ENCODE measurements at regions not wholly inside any gene's neighbourhood (a gene's known extent, or its start where the extent isn't known, plus 50 kb on each side); places are given as distances from the start of the nearest gene placed in this dataset.
"Not testable (repeated sequence)": the region's sequence is repeated elsewhere in the genome, so short reads cannot be mapped to it uniquely, and the experiment has no call there.

DNA sequence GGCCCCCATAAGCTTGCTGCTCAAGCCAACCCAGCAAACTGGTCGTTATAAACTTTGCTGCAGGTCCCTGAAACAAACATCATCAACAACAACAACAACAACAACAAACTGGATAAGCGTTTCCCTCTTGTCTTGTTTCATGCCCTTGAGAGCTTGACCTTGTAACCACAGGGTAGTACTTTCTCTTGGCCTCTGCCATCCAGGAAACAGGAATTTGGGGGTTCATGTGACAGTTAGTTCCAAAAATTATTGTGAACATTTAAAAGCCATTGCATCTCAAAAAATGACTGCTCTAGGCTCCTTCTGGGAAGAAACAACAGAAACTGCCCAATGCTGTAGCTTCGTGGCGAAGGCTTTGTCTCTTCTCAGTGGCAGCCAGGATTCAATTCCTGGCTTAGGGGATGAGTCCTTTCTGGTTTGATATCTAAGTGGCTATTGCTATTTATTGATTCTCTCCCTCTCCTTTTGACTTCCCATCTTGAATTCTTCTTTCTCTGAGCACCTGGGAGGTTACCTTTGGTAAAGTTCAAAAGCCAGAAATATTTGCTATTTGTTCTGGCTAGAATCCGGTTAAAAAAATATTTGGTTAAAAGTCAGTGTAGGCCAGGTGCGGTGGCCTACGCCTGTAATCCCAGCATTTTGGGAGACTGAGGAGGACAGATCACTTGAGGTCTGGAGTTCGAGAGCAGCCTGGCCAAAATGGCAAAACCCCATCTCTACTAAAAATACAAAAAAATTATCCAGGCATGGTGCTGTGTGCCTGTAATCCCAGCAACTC is 52.0 kb upstream of the CPM start:
- WGBS (ENCODE audit: insufficient coverage, insufficient replicate concordance, low lambda C conversion rate, missing lambda C conversion rate), result 35% methylated on average over 8 of the region's 8 CpGs
- BruUV-seq (replicated peaks), result no TSS peak
- H3K4me1 ChIP-seq (ENCODE audit: control insufficient read depth, insufficient read depth, low read length), result no peaks in the 10 kb centered on the region
- SMC1A ChIA-PET (ENCODE audit: uncharacterized antibody, unreplicated experiment), result no interaction called here
- RAD21 ChIA-PET (ENCODE audit: unreplicated experiment), result no interaction called here
- TF ChIP-seq IKZF1 (conservative IDR thresholded peaks at IDR 0.05) (no peak), GABPA (IDR thresholded peaks at IDR 0.05; ENCODE audit: low read depth) (no peak), PAX8 (IDR thresholded peaks at IDR 0.05) (no peak), YBX1 (IDR thresholded peaks at IDR 0.05) (no peak), EGR1 (IDR thresholded peaks at IDR 0.05; ENCODE audit: borderline replicate concordance in 1 of 2, low read depth in 2 of 2, low read length in 2 of 2) (no peak), TARDBP (IDR thresholded peaks at IDR 0.05; ENCODE audit: borderline replicate concordance) (no peak), BACH1 (IDR thresholded peaks at IDR 0.05; ENCODE audit: borderline replicate concordance) (no peak), MTA3 (IDR thresholded peaks at IDR 0.05; ENCODE audit: borderline replicate concordance, low read length) (no peak), SMC3 (IDR thresholded peaks at IDR 0.05; ENCODE audit: borderline replicate concordance, low read length) (no peak), KDM1A (IDR thresholded peaks at IDR 0.05; ENCODE audit: borderline replicate concordance) (no peak), SREBF2 (IDR thresholded peaks at IDR 0.05; ENCODE audit: low read length) (no peak), EZH2 (IDR thresholded peaks at IDR 0.05; ENCODE audit: borderline replicate concordance, control insufficient read depth, low read depth, low read length) (no peak), BMI1 (IDR thresholded peaks at IDR 0.05; ENCODE audit: borderline replicate concordance) (no peak), KAT2A (conservative IDR thresholded peaks at IDR 0.05; ENCODE audit: control insufficient read depth, low read depth, low read length) (no peak)
- TF ChIP-seq, protein P1, sequence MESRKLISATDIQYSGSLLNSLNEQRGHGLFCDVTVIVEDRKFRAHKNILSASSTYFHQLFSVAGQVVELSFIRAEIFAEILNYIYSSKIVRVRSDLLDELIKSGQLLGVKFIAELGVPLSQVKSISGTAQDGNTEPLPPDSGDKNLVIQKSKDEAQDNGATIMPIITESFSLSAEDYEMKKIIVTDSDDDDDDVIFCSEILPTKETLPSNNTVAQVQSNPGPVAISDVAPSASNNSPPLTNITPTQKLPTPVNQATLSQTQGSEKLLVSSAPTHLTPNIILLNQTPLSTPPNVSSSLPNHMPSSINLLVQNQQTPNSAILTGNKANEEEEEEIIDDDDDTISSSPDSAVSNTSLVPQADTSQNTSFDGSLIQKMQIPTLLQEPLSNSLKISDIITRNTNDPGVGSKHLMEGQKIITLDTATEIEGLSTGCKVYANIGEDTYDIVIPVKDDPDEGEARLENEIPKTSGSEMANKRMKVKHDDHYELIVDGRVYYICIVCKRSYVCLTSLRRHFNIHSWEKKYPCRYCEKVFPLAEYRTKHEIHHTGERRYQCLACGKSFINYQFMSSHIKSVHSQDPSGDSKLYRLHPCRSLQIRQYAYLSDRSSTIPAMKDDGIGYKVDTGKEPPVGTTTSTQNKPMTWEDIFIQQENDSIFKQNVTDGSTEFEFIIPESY (IDR thresholded peaks at IDR 0.05), result no peak
- no peak overlapping the region for H2AFZ ChIP-seq (ENCODE audit: control insufficient read depth, low read depth, low read length)
- intact Hi-C loops (cut with micrococcal nuclease; ENCODE audit: unreplicated experiment) (no loop called here), in situ Hi-C loops (cut with MboI) (no loop called here)
- DNase-seq (ENCODE audit: low read depth, low spot score) (no peak), ATAC-seq (no peak), FAIRE-seq (no peak)
- no peaks in the 10 kb centered on the region for H3K36me3 ChIP-seq (ENCODE audit: control insufficient read depth in 2 of 2, insufficient read depth in 2 of 2, low read length in 1 of 2)
- no peaks in the 10 kb centered on the region for H3K27me3 ChIP-seq (replicated peaks in 1 of 2; ENCODE audit: control insufficient read depth in 2 of 2, insufficient read depth in 2 of 2, low read length in 1 of 2)
- H3K9ac ChIP-seq (ENCODE audit: control insufficient read depth, insufficient read depth, low read length), result no peak overlapping the region
- POLR2A ChIA-PET, result no interaction called here
- H3K4me2 ChIP-seq (ENCODE audit: control insufficient read depth, insufficient read depth), result no peak overlapping the region
- no peaks in the 10 kb centered on the region for H4K20me1 ChIP-seq (ENCODE audit: control insufficient read depth, insufficient read depth)
- H3K4me3 ChIP-seq, result no peak overlapping the region
- peaks cover 2% of the 10 kb centered on the region; the same call in 2 of the 3 replicates for H3K9me3 ChIP-seq (replicated peaks; ENCODE audit: control insufficient read depth, insufficient read depth, low read length)
- H3K27ac ChIP-seq (ENCODE audit: control insufficient read depth, insufficient read depth), result no peak overlapping the region
- CTCF ChIA-PET, result no interaction called here
- H3K79me2 ChIP-seq (ENCODE audit: control insufficient read depth, insufficient read depth, low read length), result no peaks in the 10 kb centered on the region

DNA sequence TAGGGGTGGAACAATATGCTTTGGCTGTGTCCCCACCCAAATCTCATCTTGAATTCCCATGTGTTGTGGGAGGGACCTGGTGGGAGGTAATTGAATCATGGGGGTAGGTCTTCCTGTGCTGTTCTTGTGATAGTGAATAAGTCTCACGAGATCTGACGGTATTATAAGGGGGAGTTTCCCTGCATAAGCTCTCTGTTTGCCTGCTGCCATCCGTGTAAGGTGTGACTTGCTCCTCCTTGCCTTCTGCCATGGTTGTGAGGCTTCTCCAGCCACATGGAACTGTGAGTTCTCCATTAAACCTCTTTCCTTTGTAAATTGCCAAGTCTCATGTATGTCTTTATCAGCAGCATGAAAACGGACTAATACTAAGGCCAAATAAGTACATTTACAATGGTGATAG is 64.6 kb upstream of the CPM start:
- H3K9me3 ChIP-seq (replicated peaks; ENCODE audit: control insufficient read depth, insufficient read depth, low read length); H3K4me2 ChIP-seq (ENCODE audit: control insufficient read depth, insufficient read depth); H3K27me3 ChIP-seq (replicated peaks in 1 of 2; ENCODE audit: control insufficient read depth in 2 of 2, insufficient read depth in 2 of 2, low read length in 1 of 2); H3K4me1 ChIP-seq (ENCODE audit: control insufficient read depth, insufficient read depth, low read length); H4K20me1 ChIP-seq (ENCODE audit: control insufficient read depth, insufficient read depth); H3K4me3 ChIP-seq; FAIRE-seq; intact Hi-C loops (cut with micrococcal nuclease; ENCODE audit: unreplicated experiment); POLR2A ChIA-PET; H3K36me3 ChIP-seq (ENCODE audit: control insufficient read depth in 2 of 2, insufficient read depth in 2 of 2, low read length in 1 of 2); BruUV-seq (replicated peaks); H2AFZ ChIP-seq (ENCODE audit: control insufficient read depth, low read depth, low read length); CTCF ChIA-PET; H3K27ac ChIP-seq (ENCODE audit: control insufficient read depth, insufficient read depth); ATAC-seq; H3K79me2 ChIP-seq (ENCODE audit: control insufficient read depth, insufficient read depth, low read length); RAD21 ChIA-PET (ENCODE audit: unreplicated experiment); DNase-seq (ENCODE audit: low read depth, low spot score); H3K9ac ChIP-seq (ENCODE audit: control insufficient read depth, insufficient read depth, low read length); in situ Hi-C loops (cut with MboI): not testable (repeated sequence)
- SMC1A ChIA-PET (ENCODE audit: uncharacterized antibody, unreplicated experiment), result interaction anchor here (0.6 kb wide), 1 partner anchor 10 kb away, joined by 3 read pairs; no protein-coding TSS in a partner anchor
- WGBS (ENCODE audit: insufficient coverage, insufficient replicate concordance, low lambda C conversion rate, missing lambda C conversion rate), result 26% methylated on average over 4 of the region's 4 CpGs
